Stimulated activated CD4-positive, alpha-beta T cell treated with anti-CD3 and anti-CD28 coated beads, Interleukin-12 subunit alpha, Interleukin-12 subunit beta, amount 100 ng/mL, for 48 hours (primary cell): ENCODE measurements at regions not wholly inside any gene's neighbourhood (a gene's known extent, or its start where the extent isn't known, plus 50 kb on each side); places are given as distances from the start of the nearest gene placed in this dataset.

Experiments
- DNase-seq, 3 donors: peaks; one replicate each; pipeline ENCODE4 v3.0.0-alpha.2; 2020; ENCODE audit warnings: low read depth in 2 of 3, low spot score in 1 of 3

DNA sequence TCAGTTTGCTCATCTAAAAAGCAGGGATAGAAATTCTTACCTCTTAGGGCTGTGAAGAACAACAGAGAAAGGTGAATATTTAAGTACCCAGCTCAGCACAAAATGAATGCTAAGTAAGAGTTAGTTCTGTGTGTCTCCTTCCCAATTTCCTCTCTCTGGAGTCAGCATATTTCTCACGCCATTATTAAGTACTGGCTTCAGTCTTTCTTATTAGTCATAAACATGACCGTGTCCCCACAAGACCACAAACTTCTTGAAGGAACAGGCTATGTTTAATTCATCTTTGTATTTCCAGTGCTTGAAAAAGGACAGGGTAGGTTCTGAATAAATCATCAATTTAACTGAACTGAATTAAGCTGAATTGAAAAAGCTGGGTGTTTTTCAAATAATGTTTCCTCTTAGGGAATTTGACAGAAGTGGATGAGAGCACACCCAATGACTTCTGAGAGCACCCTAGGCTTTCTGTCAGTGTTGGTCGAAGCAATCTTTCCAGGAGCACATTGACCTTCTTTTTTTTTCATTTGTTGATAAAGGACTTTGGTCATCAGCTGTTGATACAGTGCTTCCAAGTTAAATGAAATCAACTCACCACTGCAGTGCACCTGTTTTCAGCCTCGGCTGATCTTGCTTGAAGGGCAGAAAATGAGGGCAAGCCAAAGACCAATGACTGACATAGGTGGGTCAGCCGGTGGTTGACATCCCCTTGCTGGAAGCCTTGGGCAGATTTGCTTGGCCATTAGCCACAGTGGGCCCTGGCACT is 324.6 kb downstream of the MFSD1 start:
- DNase-seq = no peak

DNA sequence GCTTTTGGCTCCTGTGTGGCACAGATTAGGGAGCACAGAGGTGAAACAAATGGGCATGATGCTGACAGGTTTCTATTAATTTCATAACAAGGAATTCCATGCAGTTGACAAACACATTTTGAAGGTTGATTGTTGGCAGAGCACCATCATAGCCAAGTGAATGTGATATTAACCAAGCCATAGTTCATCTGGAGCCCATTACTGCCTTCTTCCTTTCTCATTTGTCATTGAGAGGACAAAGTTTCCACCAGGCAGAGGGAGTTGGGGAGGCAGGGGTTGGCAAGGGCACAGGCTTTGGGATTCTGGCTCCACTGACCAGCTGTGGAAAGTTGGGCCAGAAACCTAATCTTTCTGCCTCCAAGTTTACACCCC is 325.2 kb downstream of the MFSD1 start:
- DNase-seq = no peak

- DNase-seq = no peak
Observed at GRCh38 chr3:159128628-159129027, 326.8 kb downstream of the MFSD1 start.

GRCh38 chr3:159130108-159130507 is 328.3 kb downstream of the MFSD1 start:
- no peak for DNase-seq

DNA sequence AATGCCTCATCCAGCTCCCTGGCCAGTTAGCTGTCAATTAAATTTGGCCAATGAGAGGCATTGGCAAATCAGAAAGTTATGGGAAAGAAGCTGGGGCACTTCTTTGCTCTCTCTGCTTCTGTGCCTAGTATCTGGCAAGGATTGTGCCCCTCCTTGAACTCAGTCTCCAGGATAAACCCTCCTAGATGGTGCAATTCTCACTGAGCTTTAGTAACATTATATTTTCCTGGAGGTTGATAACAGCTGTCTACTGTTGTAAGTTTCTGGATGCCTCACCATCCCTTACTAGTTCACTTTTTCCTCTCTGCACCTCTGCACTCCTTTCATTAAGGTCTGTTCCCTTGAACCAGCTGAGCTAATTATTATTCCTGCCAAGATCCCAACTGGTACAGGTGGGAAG is 329.5 kb downstream of the MFSD1 start:
- no peak for DNase-seq

- no peak for DNase-seq
Observed at GRCh38 chr3:159137949-159138348, 336.1 kb downstream of the MFSD1 start.

DNA sequence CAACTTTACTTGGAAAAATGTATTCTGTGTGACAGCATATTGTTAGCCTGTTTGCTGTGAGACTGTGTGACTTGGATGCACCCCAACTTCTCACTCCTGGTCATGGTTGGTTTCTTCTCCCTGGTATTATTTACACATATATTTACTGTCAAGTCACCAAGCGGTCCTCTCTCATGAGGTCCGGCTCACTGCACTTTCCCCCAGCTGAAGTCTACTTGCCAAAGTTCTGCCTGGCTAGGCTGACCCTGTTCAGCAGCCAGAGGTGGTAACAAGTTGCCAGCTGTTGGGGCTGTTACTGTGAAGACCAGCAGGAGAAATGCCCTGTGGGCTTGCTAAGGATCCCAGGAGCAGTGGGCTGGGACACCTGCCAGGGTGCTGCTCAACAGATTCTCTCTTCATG is 337.5 kb downstream of the MFSD1 start:
- no peak for DNase-seq

- DNase-seq = no peak
Observed at GRCh38 chr3:159144472-159144871, 342.6 kb downstream of the MFSD1 start.

- DNase-seq = no peak
Observed at GRCh38 chr3:159144891-159145290, 343.0 kb downstream of the MFSD1 start.

- DNase-seq = no peak
Observed at GRCh38 chr3:159146392-159146791, 344.5 kb downstream of the MFSD1 start.

- DNase-seq = no peak
Observed at GRCh38 chr3:159146856-159147435, 345.1 kb downstream of the MFSD1 start.

GRCh38 chr3:159147813-159148212 is 346.0 kb downstream of the MFSD1 start:
- DNase-seq = no peak

GRCh38 chr3:159148466-159148865 is 346.6 kb downstream of the MFSD1 start:
- DNase-seq = no peak

- DNase-seq = no peak
Observed at GRCh38 chr3:159149131-159149530, 347.3 kb downstream of the MFSD1 start.

DNA sequence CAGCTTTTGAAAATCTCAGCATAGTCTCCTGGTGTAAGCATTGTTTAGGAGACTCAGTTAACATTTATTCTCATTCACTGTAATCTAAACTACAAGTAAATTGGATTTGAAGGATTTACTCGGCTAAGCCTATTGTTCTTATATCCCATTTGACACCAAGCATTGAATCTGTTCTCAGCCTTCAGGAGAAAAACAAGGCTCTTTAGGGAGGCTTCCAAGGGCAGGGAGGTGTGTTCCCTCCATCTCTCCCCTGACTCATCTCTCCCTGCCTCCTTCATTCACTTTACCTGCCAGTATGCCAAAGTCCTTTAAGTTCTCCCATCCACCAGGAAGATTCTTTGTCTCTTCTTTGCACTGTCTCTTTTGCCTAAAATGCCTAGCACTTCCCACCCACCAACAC is 347.8 kb downstream of the MFSD1 start:
- no peak for DNase-seq

DNA sequence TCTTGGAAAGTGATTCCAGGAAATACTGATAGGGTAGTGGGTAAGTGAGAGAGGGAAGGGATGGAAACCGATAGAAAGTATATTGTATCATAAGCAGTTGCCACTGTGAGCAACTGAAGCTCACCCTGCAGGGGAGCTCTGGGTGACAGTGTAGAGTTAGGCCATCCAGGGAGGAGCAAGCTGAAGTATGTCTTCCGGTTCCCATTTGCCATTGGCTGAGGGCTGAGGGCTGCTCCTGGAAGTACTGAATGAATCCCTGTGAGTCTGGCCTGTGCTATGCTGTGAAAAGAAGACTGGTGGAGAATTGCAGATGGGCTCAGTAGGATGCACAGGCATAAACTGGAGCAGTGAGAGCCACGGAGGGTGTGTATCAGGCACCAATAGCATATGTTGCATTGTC is 348.3 kb downstream of the MFSD1 start:
- DNase-seq = no peak

- DNase-seq = no peak
Observed at GRCh38 chr3:159151130-159151529, 349.3 kb downstream of the MFSD1 start.

- no peak for DNase-seq
Observed at GRCh38 chr3:159157275-159157674, 355.4 kb downstream of the MFSD1 start.

GRCh38 chr3:159158213-159158612 is 356.4 kb downstream of the MFSD1 start:
- no peak for DNase-seq

DNA sequence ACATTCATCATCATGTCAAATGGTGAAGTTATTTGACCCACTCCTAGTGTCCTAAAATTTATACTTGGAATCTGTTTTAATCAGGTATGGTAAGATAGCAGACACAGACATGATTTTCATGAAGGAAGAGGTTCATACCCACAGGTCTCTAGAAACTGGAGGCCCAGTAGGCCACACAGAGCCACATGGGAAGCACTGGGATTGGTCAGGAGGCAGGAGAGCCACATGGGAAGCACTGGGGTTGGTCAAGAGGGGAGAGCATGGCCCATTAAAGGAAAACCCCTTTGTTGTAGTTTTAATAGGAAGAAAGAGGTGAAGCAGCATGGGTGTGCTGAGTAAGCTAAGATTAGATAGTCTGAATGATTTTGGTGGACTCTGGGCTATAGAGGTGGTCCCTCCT is 356.9 kb downstream of the MFSD1 start:
- no peak for DNase-seq

DNA sequence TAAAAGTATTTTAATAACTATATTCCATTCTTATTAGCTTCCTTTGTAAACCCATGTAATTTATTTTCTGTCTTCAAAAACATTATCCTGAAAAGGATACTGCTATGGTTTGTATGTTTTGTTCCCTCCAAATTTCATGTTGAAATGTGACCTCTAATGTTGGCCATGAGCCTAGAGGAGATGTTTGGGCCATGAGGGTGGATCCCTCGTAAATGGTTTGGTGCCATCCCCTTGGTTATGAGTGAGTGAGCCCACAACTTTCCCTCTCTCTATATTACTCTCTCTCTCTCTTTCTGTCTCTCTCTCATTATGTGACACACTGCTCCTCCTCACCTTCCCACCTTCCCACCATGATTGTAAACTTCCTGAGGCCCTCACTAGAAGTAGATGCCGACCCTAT is 357.7 kb downstream of the MFSD1 start:
- DNase-seq = no peak

DNA sequence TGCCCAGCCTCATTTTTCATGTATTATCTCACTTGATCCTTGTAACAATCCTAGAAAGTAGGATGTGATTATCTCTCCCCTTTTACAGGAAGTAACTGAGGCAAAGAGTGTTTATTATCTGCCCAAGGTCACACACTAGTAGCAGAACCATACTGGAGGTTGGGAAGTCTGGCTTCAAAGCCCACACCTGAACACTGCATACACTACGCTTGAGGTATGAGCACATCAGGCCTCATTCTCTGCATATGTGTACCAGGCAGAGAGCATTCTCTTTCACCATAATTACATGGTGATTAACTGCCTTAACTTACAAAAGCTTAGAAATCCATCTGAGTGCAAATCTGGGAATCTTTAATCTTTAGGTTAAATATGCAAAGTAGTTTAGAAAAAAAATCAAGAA is 361.8 kb downstream of the MFSD1 start:
- DNase-seq = no peak

- DNase-seq = no peak
Observed at GRCh38 chr3:159165961-159166360, 364.1 kb downstream of the MFSD1 start.
